ENCODE measurements at regions not wholly inside any gene's neighbourhood (a gene's known extent, or its start where the extent isn't known, plus 50 kb on each side); places are given as distances from the start of the nearest gene placed in this dataset.

DNA sequence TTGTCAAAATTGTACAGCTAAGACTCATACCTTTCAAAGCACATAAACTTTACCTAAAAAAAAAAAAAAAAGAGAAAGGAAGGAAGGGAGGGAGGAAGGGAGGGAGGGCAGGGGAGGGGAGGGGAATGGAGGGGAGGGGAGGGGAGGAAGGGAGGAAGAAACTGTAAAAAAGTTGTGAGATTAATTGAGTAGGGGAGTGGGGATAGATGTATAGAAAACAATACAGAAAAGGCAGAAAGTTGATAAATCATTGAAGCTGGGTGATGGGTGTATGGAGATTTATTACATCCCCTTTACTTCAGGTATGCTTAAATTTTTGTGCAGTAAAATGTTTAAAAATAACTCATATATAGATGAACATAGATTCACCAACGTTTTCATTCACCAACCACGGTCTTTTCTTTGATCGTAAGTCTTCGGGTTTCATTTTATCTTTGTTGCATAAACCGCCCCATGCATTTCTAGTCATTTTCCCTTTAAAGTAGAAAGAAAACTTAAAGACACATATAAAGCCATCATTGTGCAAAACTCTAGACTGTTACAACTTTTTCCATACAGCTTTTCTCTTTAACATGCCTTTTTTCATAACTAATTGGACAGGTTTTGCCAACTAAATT lies 191.2 kb upstream of the KRR1 start:
- no peak for TF ChIP-seq GATA2 (IDR thresholded peaks at IDR 0.05; ENCODE audit: low read depth, low read length)
- TF ChIP-seq GATA3 (IDR thresholded peaks at IDR 0.05; ENCODE audit: low read depth, low read length): no peak

Measured in SH-SY5Y (cell line).